ENCODE measurements at regions not wholly inside any gene's neighbourhood (a gene's known extent, or its start where the extent isn't known, plus 50 kb on each side); places are given as distances from the start of the nearest gene placed in this dataset.

GRCh38 chr21:41065539-41065938, 102.4 kb upstream of the BACE2 start:
- 84% methylated on average over 3 of the region's 4 CpGs; no CpG with 5 or more reads in 1 of the 2 experiments for WGBS, 2 experiments (ENCODE audit: extremely low coverage in 1 of 2, insufficient coverage in 1 of 2, insufficient read length in 1 of 2, insufficient replicate concordance in 2 of 2, low coverage in 1 of 2, low lambda C conversion rate in 2 of 2, missing lambda C conversion rate in 1 of 2)
- Histone ChIP-seq H3K56ac (replicated peaks; ENCODE audit: insufficient read length, low read depth, low read length) (no peak overlapping the region), H3K18ac (ENCODE audit: extremely low read depth, low read length) (no peak overlapping the region), H4K91ac (replicated peaks; ENCODE audit: insufficient read length, low read length) (no peak overlapping the region), H3K36me3 (ENCODE audit: control insufficient read depth in 2 of 4, insufficient read depth in 4 of 4, low read length in 3 of 4) (no peaks in the 10 kb centered on the region), H3K79me2 (ENCODE audit: control insufficient read depth in 1 of 2, insufficient read depth in 2 of 2, low read length in 2 of 2) (no peaks in the 10 kb centered on the region), H3K27ac (ENCODE audit: low read depth, low read length) (no peak overlapping the region), H2BK15ac (ENCODE audit: low read length) (no peak overlapping the region), H2BK120ac (replicated peaks; ENCODE audit: low read depth, low read length) (no peak overlapping the region), H2BK12ac (ENCODE audit: low read depth, low read length) (no peak overlapping the region), H4K8ac (ENCODE audit: extremely low read depth, insufficient read depth, low read length) (no peak overlapping the region), H2BK20ac (ENCODE audit: low read length) (no peak overlapping the region), H4K5ac (ENCODE audit: insufficient read length, low read depth, low read length) (no peak overlapping the region), H3K27me3 (replicated peaks in 1 of 4; ENCODE audit: control insufficient read depth in 3 of 4, extremely low read depth in 1 of 4, insufficient read depth in 3 of 4, low read length in 3 of 4) (peaks cover 0 to 7% (median 3%) of the 10 kb centered on the region in 4 experiments; a peak in 4 of 7 replicates), H3K79me1 (ENCODE audit: low read depth, low read length) (no peaks in the 10 kb centered on the region), H2BK5ac (ENCODE audit: low read depth, low read length) (no peak overlapping the region), H3K4me2 (ENCODE audit: insufficient read depth in 1 of 2, low read depth in 2 of 2, low read length in 2 of 2) (no peak overlapping the region), H3K9me3 (ENCODE audit: insufficient read depth in 2 of 2, low read depth in 1 of 2, low read length in 1 of 2) (no peaks in the 10 kb centered on the region), H3K9ac (replicated peaks in 1 of 4; ENCODE audit: extremely low read depth in 1 of 4, low read depth in 3 of 4, low read length in 3 of 4) (no peak overlapping the region), H3K23me2 (ENCODE audit: low read depth, low read length) (peaks cover 3% of the 10 kb centered on the region; the same call in 1 of the 2 replicates), H3K23ac (ENCODE audit: insufficient read length) (no peak overlapping the region), H2AFZ (ENCODE audit: low read length) (no peak overlapping the region), H3K4me3 (ENCODE audit: extremely low read depth in 1 of 4, insufficient read depth in 2 of 4, low read depth in 3 of 4, low read length in 4 of 4) (no peak overlapping the region), H3K4ac (replicated peaks; ENCODE audit: insufficient read length, low read depth, low read length) (no peak overlapping the region), H3K14ac (ENCODE audit: insufficient read length) (no peak overlapping the region), H3K4me1 (replicated peaks in 1 of 4; ENCODE audit: control insufficient read depth in 3 of 4, insufficient read depth in 4 of 4, low read length in 3 of 4) (peaks cover 0 to 7% (median 1%) of the 10 kb centered on the region in 4 experiments; a peak in 3 of 7 replicates), H2AK5ac (ENCODE audit: low read depth, low read length) (no peak overlapping the region), H4K20me1 (replicated peaks in 1 of 2; ENCODE audit: control insufficient read depth in 1 of 2, insufficient read depth in 2 of 2, low read length in 2 of 2) (no peaks in the 10 kb centered on the region)
- DNase-seq (ENCODE audit: low read depth in 1 of 2, low spot score in 2 of 2): no peak
- ChIA-PET POLR2A (ENCODE audit: partially characterized antibody) (no interaction called here), CTCF (ENCODE audit: partially characterized antibody) (no interaction called here)
- TF ChIP-seq SP2 (IDR thresholded peaks at IDR 0.05; ENCODE audit: low read length) (no peak), SIX5 (IDR thresholded peaks at IDR 0.05; ENCODE audit: low read depth, low read length) (no peak), CEBPB (IDR thresholded peaks at IDR 0.05; ENCODE audit: low read depth, low read length) (no peak), TBP (IDR thresholded peaks at IDR 0.05; ENCODE audit: low read depth, low read length) (no peak), TEAD4 (IDR thresholded peaks at IDR 0.05; ENCODE audit: low read depth, low read length) (no peak), NRF1 (IDR thresholded peaks at IDR 0.05; ENCODE audit: low read depth, low read length) (no peak), E2F6 (IDR thresholded peaks at IDR 0.05) (no peak), BCL11A (IDR thresholded peaks at IDR 0.05; ENCODE audit: low read depth in 2 of 2, low read length in 2 of 2) (no peak), GABPA (IDR thresholded peaks at IDR 0.05; ENCODE audit: borderline replicate concordance, insufficient read depth, low read length) (no peak)
- no peak for FAIRE-seq

All from H1 (cell line).